LNCaP clone FGC (cell line): ENCODE measurements at regions not wholly inside any gene's neighbourhood (a gene's known extent, or its start where the extent isn't known, plus 50 kb on each side); places are given as distances from the start of the nearest gene placed in this dataset.

Experiments used
- DNase-seq: peaks from one replicate; pipeline ENCODE4 v3.0.0-alpha.2; 2011; ENCODE audit warnings: low read depth
- H3K4me3 ChIP-seq: 2 replicates; pipeline ENCODE4 v1.5.1; 2011; ENCODE audit warnings: mild to moderate bottlenecking, low read depth, low read length, control low read depth
- TF ChIP-seq, protein P1 (sequence below): IDR thresholded peaks from 2 replicates; pipeline ENCODE4 v1.5.1; 2012; ENCODE audit warnings: mild to moderate bottlenecking; ENCODE audit not compliant: control insufficient read depth, insufficient read depth; ENCODE audit errors: extremely low read depth

DNA sequence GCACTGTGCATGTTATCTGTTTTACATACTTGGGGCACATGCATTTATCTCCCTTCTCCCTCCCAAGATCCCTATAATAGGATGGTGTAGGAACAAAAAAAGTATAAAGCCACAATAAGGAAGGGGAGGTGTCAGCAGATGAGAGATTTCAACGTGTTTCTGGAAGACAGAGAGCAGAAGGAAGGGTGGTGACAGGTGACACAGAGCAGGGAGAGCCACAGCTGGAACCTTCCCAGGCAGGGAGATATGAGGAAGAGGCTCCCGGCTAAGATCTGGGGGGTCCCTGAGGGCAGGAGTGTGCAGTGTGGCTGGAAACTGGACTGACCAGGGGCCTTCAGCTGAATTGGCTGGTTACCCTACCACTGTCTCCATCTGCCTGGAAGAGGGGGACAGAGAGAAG lies 107.4 kb downstream of the BCOR start:
- no peak overlapping the region for H3K4me3 ChIP-seq
- DNase-seq = no peak
- TF ChIP-seq, protein P1, sequence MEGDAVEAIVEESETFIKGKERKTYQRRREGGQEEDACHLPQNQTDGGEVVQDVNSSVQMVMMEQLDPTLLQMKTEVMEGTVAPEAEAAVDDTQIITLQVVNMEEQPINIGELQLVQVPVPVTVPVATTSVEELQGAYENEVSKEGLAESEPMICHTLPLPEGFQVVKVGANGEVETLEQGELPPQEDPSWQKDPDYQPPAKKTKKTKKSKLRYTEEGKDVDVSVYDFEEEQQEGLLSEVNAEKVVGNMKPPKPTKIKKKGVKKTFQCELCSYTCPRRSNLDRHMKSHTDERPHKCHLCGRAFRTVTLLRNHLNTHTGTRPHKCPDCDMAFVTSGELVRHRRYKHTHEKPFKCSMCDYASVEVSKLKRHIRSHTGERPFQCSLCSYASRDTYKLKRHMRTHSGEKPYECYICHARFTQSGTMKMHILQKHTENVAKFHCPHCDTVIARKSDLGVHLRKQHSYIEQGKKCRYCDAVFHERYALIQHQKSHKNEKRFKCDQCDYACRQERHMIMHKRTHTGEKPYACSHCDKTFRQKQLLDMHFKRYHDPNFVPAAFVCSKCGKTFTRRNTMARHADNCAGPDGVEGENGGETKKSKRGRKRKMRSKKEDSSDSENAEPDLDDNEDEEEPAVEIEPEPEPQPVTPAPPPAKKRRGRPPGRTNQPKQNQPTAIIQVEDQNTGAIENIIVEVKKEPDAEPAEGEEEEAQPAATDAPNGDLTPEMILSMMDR = no peak

DNA sequence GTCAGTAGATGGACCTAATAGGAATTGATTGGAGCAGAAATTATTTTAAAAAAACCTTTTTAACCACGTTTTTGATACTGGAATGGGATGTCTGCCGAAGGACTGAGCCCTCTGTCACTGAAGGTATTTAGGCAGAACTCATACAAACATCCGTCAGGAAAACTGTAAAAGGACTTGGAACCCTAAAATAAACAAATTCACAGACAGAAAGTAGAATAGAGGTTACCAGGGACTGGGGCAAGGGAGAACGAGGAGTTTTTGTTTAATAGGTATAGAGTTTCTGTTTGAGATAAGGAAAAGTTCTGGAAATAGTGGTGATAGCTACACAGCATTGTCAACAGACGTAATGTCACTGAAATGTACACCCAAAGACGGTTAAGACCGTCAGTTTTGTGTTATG lies 105.5 kb downstream of the BCOR start:
- TF ChIP-seq, protein P1 = no peak
- no peak for DNase-seq
- H3K4me3 ChIP-seq = no peak overlapping the region

DNA sequence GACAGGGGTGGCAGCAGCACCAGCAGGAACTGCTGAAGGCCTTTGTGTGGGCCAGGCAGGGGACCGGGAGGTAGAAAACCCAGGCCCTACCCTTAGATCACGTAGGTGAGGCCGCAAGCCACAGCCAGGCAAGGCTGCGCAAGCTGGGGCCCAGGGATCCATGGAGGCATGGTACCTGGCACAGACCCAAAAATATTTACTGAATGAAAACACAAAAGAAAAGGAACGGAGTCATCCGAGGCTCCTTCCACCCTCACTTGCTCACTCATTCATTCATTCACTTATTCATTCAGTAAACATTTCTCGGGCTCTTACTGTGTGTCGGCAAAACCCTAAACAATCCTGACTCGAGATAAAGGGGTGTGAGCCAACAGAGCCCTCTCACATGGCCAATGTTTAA lies 102.3 kb downstream of the BCOR start:
- DNase-seq = no peak
- TF ChIP-seq, protein P1 = no peak

DNA sequence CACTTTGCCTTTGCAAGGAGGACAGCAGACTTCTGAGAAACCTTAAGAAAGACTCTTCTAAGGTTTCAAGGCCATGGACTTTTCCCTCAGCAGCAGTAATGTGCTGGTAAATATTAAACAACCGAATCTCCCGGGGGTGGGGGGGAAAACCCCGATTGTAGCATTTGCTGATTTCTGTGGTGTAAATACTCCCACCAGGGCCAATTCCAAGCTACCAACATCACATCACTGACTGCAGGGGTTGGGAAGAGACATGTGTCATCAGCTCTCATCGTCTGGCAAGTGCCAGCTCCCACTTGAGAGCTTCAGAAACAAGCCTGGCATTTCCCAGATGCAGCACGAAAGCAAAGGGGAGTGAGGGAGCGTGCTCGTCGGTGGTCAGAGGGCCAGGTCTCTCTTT lies 101.2 kb downstream of the BCOR start:
- TF ChIP-seq, protein P1 = no peak
- H3K4me3 ChIP-seq = no peak overlapping the region
- no peak for DNase-seq

More for the DNA sequence above, 102.3 kb downstream of the BCOR start:
- H3K4me3 ChIP-seq = no peak overlapping the region

DNA sequence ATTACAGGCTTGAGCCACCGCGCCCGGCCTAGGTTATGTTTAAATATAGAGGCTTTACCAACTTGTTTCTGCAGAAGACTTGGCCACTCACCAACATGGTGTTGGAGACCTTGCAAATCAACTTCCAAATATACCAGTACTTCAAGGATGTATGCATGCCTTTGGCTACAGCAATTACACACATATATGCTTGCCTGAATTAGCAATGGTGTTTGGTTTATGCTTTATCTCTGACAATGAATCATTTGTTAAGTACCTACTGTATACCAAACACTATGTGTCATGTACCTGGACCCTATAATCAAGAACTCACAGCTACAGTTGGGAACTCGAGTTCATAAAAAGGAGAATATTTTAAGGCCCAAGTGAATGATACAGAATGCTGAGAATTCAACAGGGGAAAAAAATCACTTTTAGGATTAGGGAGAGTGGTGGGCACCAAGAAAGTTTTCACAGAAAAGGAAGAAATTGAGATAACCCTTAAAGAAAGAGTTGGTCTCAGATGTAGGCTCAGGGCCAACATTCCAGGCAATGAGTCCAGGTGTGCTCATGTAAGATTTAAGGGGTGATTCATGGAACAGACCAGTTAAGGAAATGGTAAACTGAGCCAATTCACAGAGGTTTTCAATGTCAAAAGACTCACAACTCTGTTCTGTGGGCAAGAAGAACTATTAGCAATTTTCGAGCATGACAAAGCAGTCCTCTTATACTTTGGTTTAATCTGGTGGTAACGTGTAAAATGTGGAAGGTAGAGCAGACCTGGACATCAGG lies 98.9 kb downstream of the BCOR start:
- DNase-seq = no peak
- no peak overlapping the region for H3K4me3 ChIP-seq
- TF ChIP-seq, protein P1 = no peak
